ENCODE measurements at regions not wholly inside any gene's neighbourhood (a gene's known extent, or its start where the extent isn't known, plus 50 kb on each side); places are given as distances from the start of the nearest gene placed in this dataset.

GRCh38 chr9:103483471-103484096 lies 488.5 kb downstream of the CYLC2 start:
- no peak overlapping the region for H3K27ac ChIP-seq
- H3K9me3 ChIP-seq (replicated peaks in 1 of 3): no peaks in the 10 kb centered on the region
- no peaks in the 10 kb centered on the region for H3K4me1 ChIP-seq (replicated peaks in 1 of 2)
- no peak for DNase-seq
- WGBS, 4 donors: 88 to 91% (median 89%) methylated on average over 13 to 29 of the region's 29 CpGs
- H3K4me3 ChIP-seq: no peak overlapping the region
- H3K36me3 ChIP-seq (replicated peaks in 1 of 2): no peaks in the 10 kb centered on the region
- TF ChIP-seq CTCF (IDR thresholded peaks at IDR 0.05): no peak
- no peak for TF ChIP-seq POLR2A (IDR thresholded peaks at IDR 0.05)
- no peaks in the 10 kb centered on the region for H3K27me3 ChIP-seq
- intact Hi-C loops (cut with DNase I): no loop called here

DNA sequence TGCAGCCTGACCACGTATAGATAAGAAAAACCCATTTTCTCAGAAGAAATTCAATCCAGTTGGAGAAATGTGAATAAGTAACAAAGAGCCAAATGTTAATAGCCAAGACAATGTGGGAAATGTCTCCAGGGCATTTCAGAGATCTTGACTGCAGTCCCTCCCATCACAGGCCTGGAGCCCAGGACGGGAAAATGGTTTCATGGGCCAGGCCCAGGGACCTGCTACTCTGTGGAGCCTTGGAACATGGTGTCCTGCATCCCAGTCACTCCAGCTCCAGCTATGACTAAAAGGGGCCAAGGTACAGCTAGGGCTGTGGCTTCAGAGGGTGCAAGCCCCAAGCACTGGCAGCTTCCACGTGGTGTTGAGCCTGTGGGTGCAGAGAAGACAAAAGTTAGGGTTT lies 490.0 kb downstream of the CYLC2 start:
- no peaks in the 10 kb centered on the region for H3K9me3 ChIP-seq (replicated peaks in 1 of 3)

GRCh38 chr9:103514767-103515166 lies 519.6 kb downstream of the CYLC2 start:
- intact Hi-C loops (cut with DNase I): no loop called here
- Histone ChIP-seq H3K4me3 (no peak overlapping the region), H3K27ac (no peak overlapping the region), H3K9me3 (replicated peaks in 1 of 3) (no peaks in the 10 kb centered on the region), H3K4me1 (replicated peaks in 1 of 2) (no peaks in the 10 kb centered on the region), H3K27me3 (no peaks in the 10 kb centered on the region), H3K36me3 (replicated peaks in 1 of 2) (no peaks in the 10 kb centered on the region)
- WGBS, 4 donors: 88 to 98% (median 91%) methylated on average over 9 of the region's 9 CpGs
- no peak for DNase-seq
- TF ChIP-seq CTCF (IDR thresholded peaks at IDR 0.05) (no peak), POLR2A (IDR thresholded peaks at IDR 0.05) (no peak)

More for the DNA sequence above, 490.0 kb downstream of the CYLC2 start:
- intact Hi-C loops (cut with DNase I): no loop called here
- Histone ChIP-seq H3K4me1 (replicated peaks in 1 of 2) (no peaks in the 10 kb centered on the region), H3K27me3 (no peaks in the 10 kb centered on the region), H3K27ac (no peak overlapping the region), H3K36me3 (replicated peaks in 1 of 2) (no peaks in the 10 kb centered on the region), H3K4me3 (no peak overlapping the region)
- TF ChIP-seq CTCF (IDR thresholded peaks at IDR 0.05): no peak
- no peak for TF ChIP-seq POLR2A (IDR thresholded peaks at IDR 0.05)
- WGBS, 4 donors: 30 to 66% (median 58%) methylated on average over 3 of the region's 3 CpGs
- no peak for DNase-seq

- WGBS, 4 donors: 81 to 92% (median 88%) methylated on average over 3 of the region's 3 CpGs
- no peaks in the 10 kb centered on the region for H3K9me3 ChIP-seq (replicated peaks in 1 of 3)
- intact Hi-C loops (cut with DNase I): no loop called here
- no peak overlapping the region for H3K27ac ChIP-seq
- TF ChIP-seq POLR2A (IDR thresholded peaks at IDR 0.05) (no peak), CTCF (IDR thresholded peaks at IDR 0.05) (no peak)
- H3K4me1 ChIP-seq (replicated peaks in 1 of 2): no peaks in the 10 kb centered on the region
- H3K36me3 ChIP-seq (replicated peaks in 1 of 2): no peaks in the 10 kb centered on the region
- no peaks in the 10 kb centered on the region for H3K27me3 ChIP-seq
- DNase-seq: no peak
- no peak overlapping the region for H3K4me3 ChIP-seq
Observed at GRCh38 chr9:103522409-103522808, 527.3 kb downstream of the CYLC2 start.

Measured in adrenal gland (tissue), 9 donors.